ENCODE measurements at regions not wholly inside any gene's neighbourhood (a gene's known extent, or its start where the extent isn't known, plus 50 kb on each side); places are given as distances from the start of the nearest gene placed in this dataset.

GRCh38 chr18:10319026-10319425 is 135.4 kb upstream of the APCDD1 start:
- peaks cover 0 to 16% (median 0%) of the 10 kb centered on the region in 9 donors for H3K4me1 ChIP-seq
- TF ChIP-seq, protein P1, sequence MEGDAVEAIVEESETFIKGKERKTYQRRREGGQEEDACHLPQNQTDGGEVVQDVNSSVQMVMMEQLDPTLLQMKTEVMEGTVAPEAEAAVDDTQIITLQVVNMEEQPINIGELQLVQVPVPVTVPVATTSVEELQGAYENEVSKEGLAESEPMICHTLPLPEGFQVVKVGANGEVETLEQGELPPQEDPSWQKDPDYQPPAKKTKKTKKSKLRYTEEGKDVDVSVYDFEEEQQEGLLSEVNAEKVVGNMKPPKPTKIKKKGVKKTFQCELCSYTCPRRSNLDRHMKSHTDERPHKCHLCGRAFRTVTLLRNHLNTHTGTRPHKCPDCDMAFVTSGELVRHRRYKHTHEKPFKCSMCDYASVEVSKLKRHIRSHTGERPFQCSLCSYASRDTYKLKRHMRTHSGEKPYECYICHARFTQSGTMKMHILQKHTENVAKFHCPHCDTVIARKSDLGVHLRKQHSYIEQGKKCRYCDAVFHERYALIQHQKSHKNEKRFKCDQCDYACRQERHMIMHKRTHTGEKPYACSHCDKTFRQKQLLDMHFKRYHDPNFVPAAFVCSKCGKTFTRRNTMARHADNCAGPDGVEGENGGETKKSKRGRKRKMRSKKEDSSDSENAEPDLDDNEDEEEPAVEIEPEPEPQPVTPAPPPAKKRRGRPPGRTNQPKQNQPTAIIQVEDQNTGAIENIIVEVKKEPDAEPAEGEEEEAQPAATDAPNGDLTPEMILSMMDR (IDR thresholded peaks at IDR 0.05) = no peak
- no peaks in the 10 kb centered on the region for H3K27me3 ChIP-seq
- H3K27ac ChIP-seq = no peak overlapping the region
- WGBS, 2 donors = 83 to 90% methylated on average over 2 of the region's 2 CpGs
- no peak overlapping the region for H3K4me3 ChIP-seq
- intact Hi-C loops (cut with DNase I) = no loop called here
- no peaks in the 10 kb centered on the region for H3K9me3 ChIP-seq
- DNase-seq (no peak), ATAC-seq (no peak)
- H3K36me3 ChIP-seq = no peaks in the 10 kb centered on the region

DNA sequence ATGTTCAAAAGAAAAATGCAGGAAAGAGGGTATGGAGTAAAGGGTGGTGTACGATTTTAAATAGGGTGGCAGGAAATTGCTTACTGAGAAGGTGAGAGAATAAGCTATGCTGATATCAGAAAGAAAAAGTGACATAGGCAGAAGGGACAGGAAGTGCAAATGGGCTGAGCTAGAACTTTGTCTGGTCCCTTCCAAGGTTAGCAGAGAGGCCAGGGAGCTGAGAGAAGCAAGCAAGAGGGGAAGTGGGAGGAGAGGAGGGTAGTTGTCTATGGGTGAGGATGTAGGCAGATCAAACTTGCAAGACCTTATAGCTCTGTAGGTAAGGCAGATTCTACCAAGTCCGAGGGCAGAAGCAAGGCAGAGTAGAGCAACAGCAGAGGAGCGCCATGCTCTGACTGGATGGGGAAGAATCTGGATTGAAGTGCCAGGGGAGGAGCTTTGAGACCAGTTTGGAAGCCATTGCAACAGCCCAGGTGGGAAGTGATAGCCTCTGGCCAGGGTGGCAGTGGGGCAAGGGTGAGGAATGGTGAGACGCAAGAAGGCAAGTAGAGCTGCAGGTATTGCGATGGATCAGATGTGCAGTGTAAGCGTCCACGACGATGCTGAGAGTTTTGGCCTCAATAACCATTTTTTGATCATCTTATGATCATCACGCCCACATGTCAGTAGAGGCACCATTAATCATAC is 134.4 kb upstream of the APCDD1 start:
- H3K27me3 ChIP-seq = no peaks in the 10 kb centered on the region
- intact Hi-C loops (cut with DNase I) = no loop called here
- DNase-seq (no peak), ATAC-seq (no peak)
- TF ChIP-seq, protein P1 (IDR thresholded peaks at IDR 0.05) = no peak
- H3K9me3 ChIP-seq = no peaks in the 10 kb centered on the region
- H3K27ac ChIP-seq = no peak overlapping the region
- WGBS, 2 donors = 96 to 97% methylated on average over 9 of the region's 9 CpGs
- H3K4me3 ChIP-seq = no peak overlapping the region
- peaks cover 0 to 15% (median 0%) of the 10 kb centered on the region in 9 donors for H3K4me1 ChIP-seq
- H3K36me3 ChIP-seq = no peaks in the 10 kb centered on the region

- peaks cover 0 to 8% (median 0%) of the 10 kb centered on the region in 9 donors for H3K4me1 ChIP-seq
- no peak overlapping the region for H3K27ac ChIP-seq
- no peak for DNase-seq
- intact Hi-C loops (cut with DNase I) = no loop called here
- H3K9me3 ChIP-seq = no peaks in the 10 kb centered on the region
- H3K36me3 ChIP-seq = no peaks in the 10 kb centered on the region
- WGBS, 2 donors = 82 to 84% methylated on average over 7 of the region's 7 CpGs
- peak in 5 of 8 donors; percentile 34 to 76 (median 39) for ATAC-seq
- TF ChIP-seq, protein P1 (IDR thresholded peaks at IDR 0.05) = no peak
- H3K4me3 ChIP-seq = no peak overlapping the region
- no peaks in the 10 kb centered on the region for H3K27me3 ChIP-seq
Measured at GRCh38 chr18:10320791-10321190, 133.6 kb upstream of the APCDD1 start.

DNA sequence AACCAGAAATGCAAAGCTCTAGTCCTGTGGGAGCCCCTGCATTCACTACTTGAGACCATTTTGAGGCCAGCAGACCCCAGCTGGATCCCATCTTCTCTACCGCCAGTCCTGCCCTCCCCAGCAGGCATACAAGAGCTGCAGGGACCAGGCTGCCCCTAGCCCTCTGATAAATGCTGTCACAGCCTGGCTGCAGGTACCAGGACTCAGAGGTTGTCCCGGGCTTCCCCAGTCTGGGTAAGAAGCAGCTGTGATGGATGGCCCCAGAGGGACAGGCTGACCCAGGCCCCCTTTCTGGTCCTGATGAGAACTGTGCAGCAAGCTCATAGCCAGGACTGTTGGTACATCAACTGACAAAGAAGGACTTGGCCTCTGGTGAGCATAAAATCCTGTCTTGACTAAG is 132.9 kb upstream of the APCDD1 start:
- H3K27me3 ChIP-seq = no peaks in the 10 kb centered on the region
- H3K4me1 ChIP-seq = peaks cover 0 to 4% (median 0%) of the 10 kb centered on the region in 9 donors
- intact Hi-C loops (cut with DNase I) = no loop called here
- DNase-seq (no peak), ATAC-seq (no peak)
- WGBS, 2 donors = 93 to 98% methylated on average over 2 of the region's 2 CpGs
- TF ChIP-seq, protein P1 (IDR thresholded peaks at IDR 0.05) = no peak
- no peaks in the 10 kb centered on the region for H3K36me3 ChIP-seq
- no peak overlapping the region for H3K27ac ChIP-seq
- no peak overlapping the region for H3K4me3 ChIP-seq
- H3K9me3 ChIP-seq = no peaks in the 10 kb centered on the region
